BE2C (cell line): ENCODE measurements at regions not wholly inside any gene's neighbourhood (a gene's known extent, or its start where the extent isn't known, plus 50 kb on each side); places are given as distances from the start of the nearest gene placed in this dataset.

Experiments
- DNase-seq: peaks from one replicate; pipeline ENCODE4 v3.0.0-alpha.2; 2020
- H3K27me3 ChIP-seq: fragments of 250-450 bp; sonication (Bioruptor Pico); 2 replicates; pipeline ENCODE4 v1.5.1; 2020; ENCODE audit warnings: mild to moderate bottlenecking
- H3K36me3 ChIP-seq: fragments of 250-450 bp; sonication (Bioruptor Pico); 2 replicates; pipeline ENCODE4 v1.5.1; 2020; ENCODE audit warnings: mild to moderate bottlenecking
- H3K4me1 ChIP-seq: fragments of 250-450 bp; sonication (Bioruptor Pico); 2 replicates; pipeline ENCODE4 v1.5.1; 2020
- H3K4me3 ChIP-seq: 2 replicates; pipeline ENCODE4 v1.5.1; 2011; ENCODE audit warnings: low read depth, low read length
- H3K9me3 ChIP-seq: fragments of 250-450 bp; sonication (Bioruptor Pico); 2 replicates; pipeline ENCODE4 v1.5.1; 2020
- CTCF ChIP-seq: IDR thresholded peaks from 2 replicates; pipeline ENCODE4 v1.5.1; 2012; ENCODE audit warnings: mild to moderate bottlenecking, low read depth, low read length

- no peak for TF ChIP-seq CTCF
- no peak for DNase-seq
- Histone ChIP-seq H3K4me1 (no peaks in the 10 kb centered on the region), H3K36me3 (no peaks in the 10 kb centered on the region), H3K9me3 (no peaks in the 10 kb centered on the region), H3K27me3 (no peaks in the 10 kb centered on the region), H3K4me3 (no peak overlapping the region)
Observed at GRCh38 chr20:6886065-6886729, 118.7 kb downstream of the BMP2 start.

- H3K36me3 ChIP-seq = no peaks in the 10 kb centered on the region
- H3K9me3 ChIP-seq = no peaks in the 10 kb centered on the region
- H3K4me1 ChIP-seq = no peaks in the 10 kb centered on the region
- no peak for TF ChIP-seq CTCF
- DNase-seq = no peak
- no peak overlapping the region for H3K4me3 ChIP-seq
- no peaks in the 10 kb centered on the region for H3K27me3 ChIP-seq
Observed at GRCh38 chr20:6887966-6888365, 120.5 kb downstream of the BMP2 start.

- TF ChIP-seq CTCF = no peak
- Histone ChIP-seq H3K4me1 (no peaks in the 10 kb centered on the region), H3K27me3 (no peaks in the 10 kb centered on the region), H3K36me3 (no peaks in the 10 kb centered on the region), H3K4me3 (no peak overlapping the region), H3K9me3 (no peaks in the 10 kb centered on the region)
- DNase-seq = no peak
Observed at GRCh38 chr20:6888736-6889395, 121.4 kb downstream of the BMP2 start.

- DNase-seq = no peak
Observed at GRCh38 chr20:6892724-6893123, 125.2 kb downstream of the BMP2 start.

GRCh38 chr20:6898928-6899327 lies 131.4 kb downstream of the BMP2 start:
- no peak for TF ChIP-seq CTCF
- no peaks in the 10 kb centered on the region for H3K9me3 ChIP-seq
- no peaks in the 10 kb centered on the region for H3K4me1 ChIP-seq
- no peak for DNase-seq
- H3K4me3 ChIP-seq = no peak overlapping the region
- no peaks in the 10 kb centered on the region for H3K27me3 ChIP-seq
- no peaks in the 10 kb centered on the region for H3K36me3 ChIP-seq

More at GRCh38 chr20:6892724-6893123, 125.2 kb downstream of the BMP2 start:
- H3K4me1 ChIP-seq = no peaks in the 10 kb centered on the region
- no peaks in the 10 kb centered on the region for H3K36me3 ChIP-seq
- H3K4me3 ChIP-seq = no peak overlapping the region
- H3K27me3 ChIP-seq = no peaks in the 10 kb centered on the region
- no peak for TF ChIP-seq CTCF
- no peaks in the 10 kb centered on the region for H3K9me3 ChIP-seq

- no peaks in the 10 kb centered on the region for H3K27me3 ChIP-seq
- H3K36me3 ChIP-seq = no peaks in the 10 kb centered on the region
- H3K4me1 ChIP-seq = no peaks in the 10 kb centered on the region
- no peak overlapping the region for H3K4me3 ChIP-seq
- no peaks in the 10 kb centered on the region for H3K9me3 ChIP-seq
- TF ChIP-seq CTCF = no peak
- DNase-seq = no peak
Observed at GRCh38 chr20:6906871-6907270, 139.4 kb downstream of the BMP2 start.
